Astrocyte of the hippocampus (primary cell): ENCODE measurements at regions not wholly inside any gene's neighbourhood (a gene's known extent, or its start where the extent isn't known, plus 50 kb on each side); places are given as distances from the start of the nearest gene placed in this dataset.
A peak's percentile ranks its signal among the peaks of the same experiment; 100 is the strongest.

ENCODE experiments used
- DNase-seq: peaks from one replicate; pipeline ENCODE4 v3.0.0; 2011; ENCODE audit warnings: low read depth, low spot score

DNA sequence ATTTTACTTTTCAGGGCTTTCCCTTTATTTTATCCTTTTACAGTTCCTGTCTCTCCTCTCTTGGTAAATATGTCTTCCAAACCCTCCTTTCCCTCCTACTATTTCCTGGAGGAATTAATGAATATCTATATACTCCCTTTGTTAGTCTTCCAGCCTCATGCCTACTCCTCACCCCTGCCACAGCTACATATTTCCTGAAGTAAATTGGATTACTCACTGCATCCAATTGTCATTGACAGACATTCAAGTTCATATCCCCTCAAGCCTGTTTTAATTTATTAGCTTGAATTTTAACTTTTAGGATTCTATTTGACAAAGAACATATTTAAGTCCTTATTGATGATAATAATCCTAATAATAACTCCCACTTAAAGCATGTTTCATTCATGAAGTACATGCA lies 314.5 kb downstream of the TMEM161B start:
- DNase-seq: no peak

- DNase-seq: peak; percentile 2
These were observed 317.0 kb downstream of the TMEM161B start for GRCh38 chr5:87951661-87952060.

GRCh38 chr5:87949676-87950631 lies 318.7 kb downstream of the TMEM161B start:
- peak; percentile 24 for DNase-seq

- no peak for DNase-seq
These were observed 320.2 kb downstream of the TMEM161B start for GRCh38 chr5:87948486-87948885.

DNA sequence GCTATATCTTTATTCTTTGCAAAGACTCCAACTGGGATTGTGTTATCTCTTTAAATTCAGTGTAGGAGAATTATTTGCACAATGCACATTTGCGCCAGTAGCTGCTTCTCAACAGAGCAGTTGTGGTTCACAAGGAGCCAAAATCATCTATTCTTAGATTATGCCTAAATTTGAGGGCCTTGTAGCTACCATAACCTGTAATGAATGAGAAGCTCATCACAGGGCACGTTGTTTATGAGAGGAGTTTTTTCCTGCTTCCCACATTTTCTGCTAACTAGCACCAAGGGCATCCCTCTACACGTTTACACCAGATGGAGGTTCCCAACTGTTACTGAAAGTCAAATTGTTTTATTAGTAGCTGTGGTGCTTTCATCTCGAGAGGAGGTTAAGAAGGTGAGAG lies 322.4 kb downstream of the TMEM161B start:
- DNase-seq: no peak

DNA sequence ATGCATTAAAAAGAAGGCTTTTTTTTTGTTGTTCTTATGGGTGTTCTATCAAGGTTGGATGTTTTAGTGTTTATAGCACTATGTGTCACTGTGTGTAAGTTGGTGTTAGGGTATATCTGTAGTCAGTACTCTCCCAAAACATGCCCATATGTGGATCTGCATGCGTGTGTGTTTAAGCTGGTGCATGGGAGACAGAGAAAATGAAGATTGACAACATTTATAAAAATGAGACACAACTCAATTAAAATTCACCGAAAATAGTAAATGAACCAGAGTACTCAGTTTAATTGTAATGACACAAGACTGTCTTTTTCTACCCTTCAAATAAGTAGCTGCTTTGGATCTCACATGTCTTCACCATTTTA lies 323.4 kb downstream of the TMEM161B start:
- no peak for DNase-seq

GRCh38 chr5:87944553-87945285 lies 323.9 kb downstream of the TMEM161B start:
- peak; percentile 97 for DNase-seq

DNA sequence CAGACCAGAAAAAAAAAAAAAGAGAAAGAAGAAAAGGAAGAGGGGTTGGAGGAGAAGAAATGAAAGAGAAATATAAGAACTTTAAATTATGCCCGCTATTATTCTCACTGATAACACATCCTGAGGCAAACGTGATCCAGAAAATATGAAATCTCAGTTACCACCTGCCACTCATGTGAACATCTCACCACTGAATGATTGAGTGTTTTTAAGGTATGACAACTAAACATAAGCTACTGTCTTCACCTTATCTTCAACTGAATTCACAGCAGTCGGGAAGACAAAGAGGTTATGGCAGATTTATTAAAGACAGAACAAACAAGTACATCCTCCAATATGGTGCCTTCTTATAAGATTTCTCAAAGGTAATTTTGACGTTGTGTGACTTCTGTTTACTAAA lies 327.9 kb downstream of the TMEM161B start:
- DNase-seq: no peak

GRCh38 chr5:87936667-87937066 lies 332.0 kb downstream of the TMEM161B start:
- no peak for DNase-seq

GRCh38 chr5:87924436-87924835 lies 344.2 kb downstream of the TMEM161B start:
- no peak for DNase-seq

DNA sequence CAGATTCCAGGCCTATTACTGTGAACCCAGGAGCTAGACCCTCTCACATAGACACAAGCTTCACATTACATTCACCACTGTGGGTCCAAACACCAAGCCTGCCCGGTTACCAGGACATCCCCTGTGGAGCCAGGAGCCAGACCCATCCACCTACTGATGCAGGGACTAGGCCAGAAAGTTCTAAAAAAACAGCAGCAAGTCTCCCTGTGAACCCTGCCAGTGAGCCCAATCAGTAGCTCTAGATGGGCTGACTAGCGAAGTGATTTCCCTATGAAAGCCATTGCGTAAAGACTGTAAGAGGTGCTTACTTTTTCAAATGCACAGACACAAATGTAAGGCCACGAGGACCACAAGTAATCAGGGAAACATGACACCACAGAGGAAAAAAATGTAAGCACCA lies 352.3 kb downstream of the TMEM161B start:
- no peak for DNase-seq

GRCh38 chr5:87912419-87912818 lies 356.2 kb downstream of the TMEM161B start:
- DNase-seq: no peak

DNA sequence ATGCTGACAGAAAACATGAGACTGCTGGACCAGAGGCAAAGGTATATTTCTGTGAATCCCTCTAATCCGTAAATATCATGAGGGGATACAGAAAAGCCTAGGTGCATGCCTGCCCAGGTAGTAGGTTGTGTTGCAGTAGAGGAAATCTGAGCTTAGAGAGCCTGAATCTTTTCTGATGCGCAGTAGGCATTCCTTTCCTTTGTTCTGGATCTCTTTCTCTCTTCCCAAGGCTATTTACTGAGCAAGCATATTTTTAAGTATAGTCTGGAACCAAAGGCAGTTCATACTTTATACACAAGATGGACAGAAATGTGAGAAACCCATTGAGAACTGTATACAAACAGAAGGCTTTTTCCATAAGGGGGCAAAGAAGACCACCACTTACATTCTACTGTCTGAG lies 359.3 kb downstream of the TMEM161B start:
- DNase-seq: no peak

DNA sequence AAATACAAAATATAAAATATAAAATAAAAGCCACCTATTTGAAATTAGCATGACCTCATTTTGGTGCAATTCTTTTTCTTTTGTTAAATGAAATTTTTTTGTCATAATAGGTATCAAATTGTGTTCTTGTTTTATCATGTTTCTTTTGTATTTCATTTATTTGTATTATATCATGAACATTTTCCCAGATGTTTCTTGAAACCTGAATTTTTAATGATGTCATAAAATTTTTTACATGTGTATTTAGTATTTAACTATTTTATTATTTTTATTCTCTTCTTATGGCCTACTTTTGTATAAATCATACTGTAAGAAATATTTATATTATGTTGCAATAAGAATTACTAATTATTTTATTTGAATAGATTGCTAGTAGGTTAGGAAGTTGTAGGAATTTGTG lies 361.7 kb downstream of the TMEM161B start:
- no peak for DNase-seq

GRCh38 chr5:87900419-87900818 lies 368.2 kb downstream of the TMEM161B start:
- no peak for DNase-seq

- DNase-seq: peak; percentile 13
These were observed 368.9 kb downstream of the TMEM161B start for GRCh38 chr5:87899721-87900131.

DNA sequence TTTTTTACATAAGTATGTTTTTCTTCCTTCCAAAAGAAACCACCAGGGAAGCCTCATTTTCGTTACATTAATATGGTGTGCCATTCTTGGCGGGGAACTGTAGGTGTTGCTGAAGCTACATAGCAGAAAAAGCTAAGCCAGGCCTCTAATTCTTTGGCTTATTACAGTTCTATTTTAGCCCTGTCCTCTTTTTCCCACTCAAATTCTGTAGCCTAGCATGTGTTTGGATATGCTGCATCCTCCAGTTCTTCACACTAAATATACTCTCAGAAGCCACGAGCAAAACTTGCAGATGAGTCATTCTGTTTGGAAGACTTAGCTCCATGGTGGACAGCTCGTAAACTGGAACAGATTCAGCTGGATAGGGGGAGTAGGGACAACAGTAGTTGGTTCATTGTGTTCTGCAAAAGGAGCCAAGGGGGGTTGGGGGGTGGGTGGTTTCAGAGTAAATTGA lies 369.4 kb downstream of the TMEM161B start:
- DNase-seq: peak; percentile 81

DNA sequence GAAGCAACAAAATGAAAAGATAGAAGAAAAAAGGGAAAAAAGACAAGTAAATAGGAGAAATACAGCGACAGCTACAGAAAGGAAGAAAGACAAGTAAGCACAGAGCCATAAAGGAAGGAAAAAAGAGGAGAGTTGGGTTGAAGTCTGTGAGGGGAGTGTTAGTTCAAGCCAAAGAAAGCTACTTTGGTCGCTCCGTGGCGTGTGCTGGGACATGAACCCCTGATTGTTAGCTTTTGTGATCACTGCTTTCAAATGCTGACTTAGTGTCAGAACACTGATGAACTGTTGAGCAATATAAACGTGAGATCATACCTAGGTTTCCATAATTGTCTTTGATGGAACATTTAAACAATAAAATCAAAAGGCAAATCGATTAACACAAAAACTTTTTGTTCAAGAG lies 370.1 kb downstream of the TMEM161B start:
- DNase-seq: no peak

DNA sequence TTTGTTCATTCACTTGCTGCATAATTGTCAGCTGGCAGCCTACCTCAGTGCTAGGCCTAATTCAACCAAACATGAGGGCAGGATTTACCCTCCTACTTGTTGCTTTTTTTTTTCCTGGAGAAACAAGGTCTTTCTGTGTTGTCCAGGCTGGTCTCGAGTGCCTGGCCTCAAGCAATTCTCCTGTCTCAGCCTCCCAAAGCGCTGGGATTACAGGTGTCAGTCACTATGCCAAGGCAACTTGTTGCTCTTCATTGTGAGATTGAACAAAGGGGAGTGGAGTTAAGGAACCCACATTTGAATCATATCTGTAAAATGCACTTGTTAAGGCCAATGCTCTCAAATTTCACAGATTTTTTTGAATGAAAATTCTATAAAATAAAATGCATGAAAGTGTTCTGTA lies 380.5 kb downstream of the TMEM161B start:
- DNase-seq: no peak

- no peak for DNase-seq
These were observed 381.4 kb downstream of the TMEM161B start for GRCh38 chr5:87887247-87887646.

DNA sequence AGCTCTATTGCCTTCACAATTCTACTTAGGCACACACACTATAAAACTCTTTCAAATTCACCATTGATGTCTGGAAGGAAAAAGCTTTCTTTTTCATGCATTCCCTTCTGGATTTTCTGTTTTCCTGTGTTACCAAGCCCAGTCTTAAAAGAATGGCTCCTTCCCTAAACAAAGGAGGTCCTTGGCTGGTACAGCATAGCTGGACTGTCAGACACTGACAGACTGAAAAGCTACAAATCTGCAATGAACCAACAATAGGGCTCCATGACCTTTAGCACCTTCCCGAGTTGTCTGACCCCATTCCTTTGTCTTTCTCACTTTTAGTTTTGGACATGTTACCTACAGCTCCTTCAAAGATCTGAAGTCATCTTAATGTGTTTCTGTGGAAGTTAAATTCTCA lies 382.5 kb downstream of the TMEM161B start:
- DNase-seq: no peak

- DNase-seq: no peak
These were observed 382.9 kb downstream of the TMEM161B start for GRCh38 chr5:87885758-87886157.

- DNase-seq: no peak
These were observed 391.1 kb downstream of the TMEM161B start for GRCh38 chr5:87877495-87877894.
